Coronary artery (tissue), 2 donors: ENCODE measurements at regions not wholly inside any gene's neighbourhood (a gene's known extent, or its start where the extent isn't known, plus 50 kb on each side); places are given as distances from the start of the nearest gene placed in this dataset.

Experiments
- DNase-seq: peaks from one replicate; pipeline ENCODE4 v3.0.0-alpha.2; 2017; ENCODE audit warnings: low spot score
- H3K27ac ChIP-seq, 2 donors: fragments of 200-600 bp; sonication (generic); one replicate each; pipeline ENCODE4 v1.5.1; 2016 to 2019
- H3K4me3 ChIP-seq: fragments of 200-600 bp; sonication (generic); 2 replicates; pipeline ENCODE4 v1.5.1; 2016; ENCODE audit warnings: mild to moderate bottlenecking, moderate library complexity
- TF ChIP-seq, protein P1 (sequence below): fragments of 200-600 bp; sonication (generic); IDR thresholded peaks from one replicate; pipeline ENCODE4 v1.5.1; 2019; ENCODE audit warnings: antibody characterized with exemption

DNA sequence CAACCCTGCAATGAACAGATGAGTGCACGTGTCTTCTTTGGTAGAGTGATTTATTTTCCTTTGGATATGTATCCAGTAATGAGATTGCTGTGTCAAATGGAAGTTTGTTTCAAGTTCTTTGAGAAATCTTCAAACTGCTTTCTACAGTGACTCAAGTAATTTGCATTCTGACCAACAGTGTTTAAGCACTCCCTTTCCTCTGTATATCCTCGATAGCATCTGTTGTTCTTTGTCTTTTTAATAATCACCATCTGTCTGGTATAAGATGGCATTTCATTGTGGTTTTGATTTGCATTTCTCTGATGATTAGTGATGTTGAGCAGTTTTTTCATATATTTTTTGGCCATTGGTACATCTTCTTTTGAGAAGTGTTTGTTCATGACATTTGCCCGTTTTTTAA is 1608.3 kb upstream of the ZEB2 start:
- no peak for DNase-seq
- TF ChIP-seq, protein P1, sequence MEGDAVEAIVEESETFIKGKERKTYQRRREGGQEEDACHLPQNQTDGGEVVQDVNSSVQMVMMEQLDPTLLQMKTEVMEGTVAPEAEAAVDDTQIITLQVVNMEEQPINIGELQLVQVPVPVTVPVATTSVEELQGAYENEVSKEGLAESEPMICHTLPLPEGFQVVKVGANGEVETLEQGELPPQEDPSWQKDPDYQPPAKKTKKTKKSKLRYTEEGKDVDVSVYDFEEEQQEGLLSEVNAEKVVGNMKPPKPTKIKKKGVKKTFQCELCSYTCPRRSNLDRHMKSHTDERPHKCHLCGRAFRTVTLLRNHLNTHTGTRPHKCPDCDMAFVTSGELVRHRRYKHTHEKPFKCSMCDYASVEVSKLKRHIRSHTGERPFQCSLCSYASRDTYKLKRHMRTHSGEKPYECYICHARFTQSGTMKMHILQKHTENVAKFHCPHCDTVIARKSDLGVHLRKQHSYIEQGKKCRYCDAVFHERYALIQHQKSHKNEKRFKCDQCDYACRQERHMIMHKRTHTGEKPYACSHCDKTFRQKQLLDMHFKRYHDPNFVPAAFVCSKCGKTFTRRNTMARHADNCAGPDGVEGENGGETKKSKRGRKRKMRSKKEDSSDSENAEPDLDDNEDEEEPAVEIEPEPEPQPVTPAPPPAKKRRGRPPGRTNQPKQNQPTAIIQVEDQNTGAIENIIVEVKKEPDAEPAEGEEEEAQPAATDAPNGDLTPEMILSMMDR, result no peak
- H3K4me3 ChIP-seq, result no peak overlapping the region
- H3K27ac ChIP-seq, result no peak overlapping the region

DNA sequence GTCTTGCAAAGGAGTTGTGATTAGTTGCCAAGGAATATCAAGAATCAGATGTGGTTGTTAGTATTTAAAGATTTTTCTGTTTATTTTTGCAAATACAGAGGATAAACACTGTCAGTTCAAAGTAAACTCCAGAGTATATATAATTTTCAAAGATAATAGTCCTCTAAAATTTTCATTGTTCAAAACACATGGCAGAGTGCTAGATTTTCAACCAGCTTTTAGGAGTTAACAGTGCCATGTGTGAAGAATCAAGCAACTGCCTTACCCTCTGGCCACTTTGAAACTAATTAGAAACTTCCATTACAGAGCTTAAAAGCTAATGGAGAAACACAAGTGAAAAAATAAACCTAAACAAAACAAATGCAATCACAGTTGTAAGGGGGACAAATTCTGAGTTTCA is 1605.6 kb upstream of the ZEB2 start:
- Histone ChIP-seq H3K4me3 (no peak overlapping the region), H3K27ac (no peak overlapping the region)
- no peak for DNase-seq
- TF ChIP-seq, protein P1, result no peak

DNA sequence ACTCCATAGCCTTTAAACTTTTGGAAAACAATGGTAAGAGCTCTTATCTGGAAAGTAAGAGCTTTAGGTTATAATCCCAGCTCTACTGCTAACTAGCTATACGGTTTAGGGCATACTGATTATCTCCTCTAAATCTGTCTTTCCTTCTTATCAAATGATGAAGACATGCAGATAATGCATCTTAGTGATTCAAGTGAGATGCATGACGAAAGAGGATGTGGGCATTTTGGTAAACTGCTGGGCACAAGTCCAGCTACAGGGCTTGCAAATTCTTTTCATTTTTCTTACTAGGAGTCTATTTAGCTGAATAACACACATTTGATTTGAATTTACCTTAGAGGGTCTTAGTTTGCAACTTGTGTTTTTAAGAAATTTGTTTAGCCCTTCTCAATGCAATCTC is 1604.8 kb upstream of the ZEB2 start:
- Histone ChIP-seq H3K4me3 (no peak overlapping the region), H3K27ac (no peak overlapping the region)
- DNase-seq, result no peak
- TF ChIP-seq, protein P1, result no peak

DNA sequence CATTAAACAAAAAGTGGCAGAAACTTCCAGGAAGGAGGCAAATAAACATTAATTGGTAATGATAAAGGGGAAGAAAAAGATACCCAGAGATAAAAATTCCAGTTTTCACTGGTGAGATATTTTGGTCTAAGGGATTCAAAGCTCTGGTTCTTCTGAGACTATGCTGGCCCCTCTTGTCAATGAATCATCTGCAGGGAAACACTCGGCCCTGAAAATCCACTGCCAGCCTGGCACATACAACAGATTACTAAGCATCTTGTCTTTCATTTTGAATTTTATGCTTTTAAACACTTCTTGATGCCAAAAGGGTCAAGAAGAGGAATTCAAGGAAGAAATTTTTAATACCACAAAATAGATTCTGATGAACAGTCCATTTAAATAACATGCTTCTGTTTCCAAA is 1603.8 kb upstream of the ZEB2 start:
- H3K4me3 ChIP-seq, result no peak overlapping the region
- TF ChIP-seq, protein P1, result no peak
- H3K27ac ChIP-seq, result no peak overlapping the region
- no peak for DNase-seq

DNA sequence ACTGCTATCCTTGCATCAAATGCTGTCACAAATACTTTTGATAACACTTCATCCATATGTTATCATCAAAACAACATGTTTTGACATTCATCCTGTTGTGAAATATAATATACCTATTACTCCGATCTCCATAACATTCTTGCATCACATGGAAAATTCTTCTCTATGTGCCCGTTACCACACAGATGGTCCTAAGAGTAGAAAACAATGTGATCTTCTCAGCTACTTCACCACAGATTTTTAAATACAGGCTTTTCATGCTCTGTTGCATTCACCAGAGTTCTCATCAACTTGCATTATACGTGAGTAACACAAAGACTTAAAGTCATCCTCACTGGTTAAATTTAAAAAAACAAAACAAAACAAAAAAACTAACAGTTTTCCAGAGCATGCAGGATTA is 1603.3 kb upstream of the ZEB2 start:
- Histone ChIP-seq H3K27ac (no peak overlapping the region), H3K4me3 (no peak overlapping the region)
- no peak for DNase-seq
- TF ChIP-seq, protein P1, result no peak

DNA sequence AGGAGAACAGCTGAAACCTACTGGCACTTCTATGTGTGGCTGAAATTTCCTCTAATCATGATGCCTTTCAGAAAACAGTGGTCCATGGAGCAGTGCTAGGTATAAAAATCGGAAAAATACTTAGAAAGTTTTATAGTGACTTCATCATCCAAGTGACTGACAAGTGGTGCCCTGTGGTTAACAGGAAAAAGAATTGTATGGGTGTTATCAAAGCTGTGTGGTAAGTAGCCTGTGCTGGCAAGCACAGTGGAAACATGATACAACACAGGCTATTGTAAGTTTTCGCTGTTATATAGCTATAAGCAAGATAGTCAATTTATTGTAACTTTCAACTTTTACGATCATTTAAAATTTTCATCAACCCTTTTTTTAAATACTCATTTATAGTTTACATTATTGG is 1599.7 kb upstream of the ZEB2 start:
- TF ChIP-seq, protein P1, result no peak
- Histone ChIP-seq H3K4me3 (no peak overlapping the region), H3K27ac (no peak overlapping the region)
- no peak for DNase-seq

DNA sequence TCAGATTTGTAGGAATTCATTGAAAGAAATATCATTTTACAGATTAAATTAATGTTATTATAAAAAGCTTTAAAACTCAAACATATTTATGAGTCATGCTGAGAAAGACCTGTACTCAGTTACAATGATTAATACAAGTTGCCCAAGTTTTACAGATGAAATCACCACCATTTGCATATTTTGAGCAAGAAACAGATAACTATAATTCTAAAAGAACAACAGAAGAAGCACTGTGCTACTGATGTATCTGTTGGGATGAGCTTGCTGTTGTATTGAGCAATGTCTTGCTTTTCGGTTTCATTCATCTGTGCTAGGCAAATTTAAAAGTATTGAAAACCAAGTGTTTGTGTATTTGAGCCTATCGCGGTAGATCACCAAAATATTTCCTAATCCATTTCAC is 1589.1 kb upstream of the ZEB2 start:
- no peak overlapping the region for H3K27ac ChIP-seq
- TF ChIP-seq, protein P1, result no peak
- no peak for DNase-seq
- H3K4me3 ChIP-seq, result no peak overlapping the region
